Activated naive CD4-positive, alpha-beta T cell treated with anti-CD3 and anti-CD28 coated beads, Interleukin-2, amount 10 ng/mL, durations not matched to agents 7 days and 5 days (primary cell): ENCODE measurements at regions not wholly inside any gene's neighbourhood (a gene's known extent, or its start where the extent isn't known, plus 50 kb on each side); places are given as distances from the start of the nearest gene placed in this dataset.

Experiments used
- CTCF ChIA-PET: fragments of 350-600 bp; sonication (Branson Sonifier 250); formaldehyde crosslinking; loops from one replicate; lab custom pipeline; 2021; ENCODE audit warnings: antibody characterized with exemption; lab: Charles Lee
- DNase-seq: peaks from one replicate; pipeline ENCODE4 v3.0.0-alpha.2; 2020
- H3K27ac Mint-ChIP-seq: one replicate; pipeline ENCODE4 v1.8.0; 2021; ENCODE audit warnings: mild to moderate bottlenecking, moderate library complexity, mixed read lengths
- H3K27me3 Mint-ChIP-seq: one replicate; pipeline ENCODE4 v1.8.0; 2021; ENCODE audit warnings: mild to moderate bottlenecking, mixed read lengths
- H3K36me3 Mint-ChIP-seq: one replicate; pipeline ENCODE4 v1.8.0; 2021; ENCODE audit warnings: mixed read lengths
- H3K4me1 Mint-ChIP-seq: one replicate; pipeline ENCODE4 v1.8.0; 2021; ENCODE audit warnings: mixed read lengths
- H3K4me3 Mint-ChIP-seq: one replicate; pipeline ENCODE4 v1.8.0; 2021; ENCODE audit warnings: mild to moderate bottlenecking, moderate library complexity, mixed read lengths
- H3K9me3 Mint-ChIP-seq: one replicate; pipeline ENCODE4 v1.8.0; 2021; ENCODE audit warnings: mixed read lengths

DNA sequence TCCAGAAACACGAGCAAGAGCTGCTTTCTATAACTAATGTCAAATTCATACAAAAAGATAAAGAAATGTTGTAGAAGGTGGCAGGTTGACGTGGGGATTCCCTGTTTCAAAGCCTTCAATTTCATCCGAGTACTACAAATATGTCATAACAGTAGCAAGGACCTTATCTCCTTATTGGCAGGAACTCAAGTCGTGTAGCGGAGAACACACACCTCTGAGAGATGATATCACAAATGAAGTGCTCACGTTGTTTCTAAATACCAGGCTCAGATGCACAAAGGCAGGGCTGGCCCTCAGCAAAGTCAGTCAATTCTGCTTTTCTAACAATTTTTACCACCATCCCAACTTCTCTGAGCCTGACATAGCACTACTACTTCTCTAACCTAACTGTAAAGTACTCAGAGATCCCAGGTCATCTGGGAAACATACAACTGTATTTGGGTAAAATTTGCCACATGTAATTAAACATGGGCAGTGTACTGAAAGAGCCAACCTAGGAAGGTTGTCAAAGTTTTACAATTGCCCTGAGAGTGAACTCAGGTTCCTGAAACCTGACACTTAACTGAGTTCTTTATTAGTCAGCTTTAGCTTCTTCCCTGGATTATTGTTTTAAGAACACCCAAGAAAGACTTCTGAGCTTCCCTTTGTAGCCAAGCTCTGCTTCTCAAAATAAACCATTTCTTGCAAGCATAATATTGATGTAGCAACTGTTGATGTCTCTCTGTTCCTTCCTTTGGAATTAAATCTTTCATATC lies 813.7 kb upstream of the ACVR2A start:
- H3K27me3 Mint-ChIP-seq = peaks cover 18% of the 10 kb centered on the region
- no peak for DNase-seq
- no peak overlapping the region for H3K4me3 Mint-ChIP-seq
- CTCF ChIA-PET = no interaction called here
- no peaks in the 10 kb centered on the region for H3K4me1 Mint-ChIP-seq
- no peaks in the 10 kb centered on the region for H3K36me3 Mint-ChIP-seq
- no peak overlapping the region for H3K27ac Mint-ChIP-seq
- peaks cover 2% of the 10 kb centered on the region for H3K9me3 Mint-ChIP-seq

DNA sequence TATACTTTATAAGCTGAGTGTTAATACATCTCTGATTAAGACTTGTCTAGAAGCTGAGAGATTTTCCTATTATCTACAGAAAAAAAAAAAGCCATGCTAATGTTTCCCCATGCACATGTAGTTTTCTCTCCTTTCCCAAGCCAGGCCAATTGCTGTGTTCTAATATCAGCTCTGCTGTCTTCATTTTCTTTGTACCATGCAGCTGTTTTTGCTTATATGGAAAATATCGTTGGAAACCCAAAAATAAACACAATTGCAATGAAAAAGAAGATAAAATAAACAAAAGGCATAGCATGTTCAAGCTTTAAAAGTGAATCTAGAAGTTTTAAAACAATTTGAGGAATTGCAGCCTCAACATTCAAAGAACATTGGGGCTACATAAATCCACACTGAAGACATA lies 817.4 kb upstream of the ACVR2A start:
- H3K4me3 Mint-ChIP-seq = no peak overlapping the region

DNA sequence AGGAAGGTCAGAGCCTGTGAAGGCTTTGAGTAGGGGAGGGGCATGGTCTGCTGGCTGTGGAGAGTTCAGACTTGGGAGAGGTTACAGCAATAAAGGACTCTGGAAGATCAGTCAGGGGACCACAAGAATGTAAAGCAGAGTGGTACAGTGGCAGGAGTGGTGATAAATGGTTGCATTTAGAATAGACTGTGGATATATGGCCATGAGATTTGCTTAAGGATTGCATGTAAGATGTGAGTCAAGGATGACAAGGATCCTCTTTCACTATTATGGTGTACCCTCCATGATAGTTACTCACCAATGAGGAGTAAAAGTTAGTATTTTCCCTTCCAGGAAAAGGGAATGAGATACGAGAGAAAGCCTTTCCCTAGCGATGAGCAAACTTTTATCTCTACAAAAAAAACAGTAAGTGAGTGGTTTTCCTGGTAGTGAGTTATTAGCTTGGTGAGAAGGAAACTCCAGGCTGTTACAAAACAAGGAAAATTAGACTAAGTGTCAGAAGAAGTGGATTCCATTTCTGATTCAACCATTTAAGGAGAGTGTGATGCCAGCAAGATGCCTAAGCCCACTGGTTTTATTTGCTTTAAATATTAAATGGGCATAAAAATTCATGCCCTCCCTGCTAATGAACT lies 818.0 kb upstream of the ACVR2A start:
- Mint-ChIP-seq H3K27ac (no peak overlapping the region), H3K36me3 (no peaks in the 10 kb centered on the region), H3K4me1 (no peaks in the 10 kb centered on the region), H3K9me3 (peaks cover 10% of the 10 kb centered on the region), H3K4me3 (no peak overlapping the region), H3K27me3 (peaks cover 11% of the 10 kb centered on the region)
- CTCF ChIA-PET = no interaction called here
- DNase-seq = no peak

More for the DNA sequence above, 817.4 kb upstream of the ACVR2A start:
- peaks cover 7% of the 10 kb centered on the region for H3K9me3 Mint-ChIP-seq
- no peaks in the 10 kb centered on the region for H3K36me3 Mint-ChIP-seq
- no peak overlapping the region for H3K27ac Mint-ChIP-seq
- CTCF ChIA-PET = interaction anchor here (0.7 kb wide), 1 partner anchor 17 kb away, joined by 3 read pairs; no protein-coding TSS in a partner anchor
- no peak for DNase-seq
- peaks cover 11% of the 10 kb centered on the region for H3K27me3 Mint-ChIP-seq
- no peaks in the 10 kb centered on the region for H3K4me1 Mint-ChIP-seq

DNA sequence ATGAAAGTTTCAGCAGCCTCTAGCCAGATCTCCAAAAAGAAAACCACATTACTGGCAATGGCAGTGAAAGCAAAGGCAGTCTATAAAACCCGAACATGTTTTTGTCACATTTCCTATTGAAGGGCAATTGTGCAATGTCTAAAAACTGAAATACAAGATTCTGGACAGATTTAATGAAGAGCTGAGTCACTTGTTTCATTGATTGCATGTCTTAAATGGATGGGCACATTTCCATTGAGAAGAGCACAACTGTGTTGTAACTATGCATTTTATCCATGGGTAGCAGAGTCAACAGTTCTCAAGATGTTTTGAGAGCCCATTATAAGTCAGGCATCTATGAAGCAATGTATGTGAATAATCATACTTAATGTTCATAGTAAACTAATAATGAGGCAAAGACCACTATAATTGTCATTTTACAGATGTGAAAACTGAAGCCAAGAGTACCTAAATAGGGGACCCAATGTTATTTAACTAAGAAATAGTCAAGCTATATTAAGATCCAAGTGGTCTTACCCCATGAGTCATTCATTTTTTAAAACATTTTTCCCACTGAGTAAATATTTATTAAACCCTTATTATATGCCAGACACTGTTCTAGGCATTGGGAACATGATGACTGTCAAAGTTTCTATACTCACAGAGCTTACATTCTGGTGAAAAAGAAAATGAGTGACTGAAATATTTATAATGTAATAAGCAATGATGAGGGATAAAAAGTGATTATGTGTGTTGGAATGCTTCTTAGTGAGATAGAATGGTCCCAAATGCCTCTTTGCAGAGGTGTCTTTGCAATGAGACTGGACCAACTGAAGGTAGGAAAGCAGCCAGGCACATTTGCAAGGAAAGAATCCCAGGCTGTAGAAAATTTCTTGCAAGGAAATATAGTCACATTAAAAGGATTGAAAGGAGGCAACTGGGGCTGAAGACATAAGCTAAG lies 818.9 kb upstream of the ACVR2A start:
- Mint-ChIP-seq H3K4me3 (no peak overlapping the region), H3K4me1 (no peaks in the 10 kb centered on the region), H3K9me3 (peaks cover 10% of the 10 kb centered on the region), H3K27ac (no peak overlapping the region), H3K27me3 (peaks cover 11% of the 10 kb centered on the region), H3K36me3 (no peaks in the 10 kb centered on the region)
- no peak for DNase-seq
- CTCF ChIA-PET = no interaction called here

DNA sequence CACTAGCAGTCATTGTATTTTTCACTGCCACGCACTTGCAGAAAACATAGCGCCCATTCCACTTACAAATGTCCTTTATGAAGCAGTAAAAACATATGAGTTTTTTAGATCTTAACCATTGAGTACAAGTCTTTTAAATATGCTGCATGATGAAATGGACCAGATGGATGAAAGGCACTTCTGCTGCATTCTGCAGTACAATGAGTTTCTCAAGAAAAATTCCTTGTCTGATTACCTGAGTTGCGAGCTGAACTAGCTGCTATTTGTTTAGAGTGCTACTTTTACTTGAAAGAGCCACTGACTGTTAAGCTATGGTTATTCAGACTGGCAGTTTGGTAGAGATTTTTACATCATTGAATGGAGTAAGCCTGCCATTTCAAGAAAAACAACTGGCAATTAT lies 825.5 kb upstream of the ACVR2A start:
- DNase-seq = no peak
- Mint-ChIP-seq H3K4me1 (no peaks in the 10 kb centered on the region), H3K27ac (no peak overlapping the region), H3K9me3 (peaks cover 7% of the 10 kb centered on the region), H3K4me3 (no peak overlapping the region), H3K27me3 (peaks cover 4% of the 10 kb centered on the region), H3K36me3 (no peaks in the 10 kb centered on the region)
- CTCF ChIA-PET = no interaction called here

DNA sequence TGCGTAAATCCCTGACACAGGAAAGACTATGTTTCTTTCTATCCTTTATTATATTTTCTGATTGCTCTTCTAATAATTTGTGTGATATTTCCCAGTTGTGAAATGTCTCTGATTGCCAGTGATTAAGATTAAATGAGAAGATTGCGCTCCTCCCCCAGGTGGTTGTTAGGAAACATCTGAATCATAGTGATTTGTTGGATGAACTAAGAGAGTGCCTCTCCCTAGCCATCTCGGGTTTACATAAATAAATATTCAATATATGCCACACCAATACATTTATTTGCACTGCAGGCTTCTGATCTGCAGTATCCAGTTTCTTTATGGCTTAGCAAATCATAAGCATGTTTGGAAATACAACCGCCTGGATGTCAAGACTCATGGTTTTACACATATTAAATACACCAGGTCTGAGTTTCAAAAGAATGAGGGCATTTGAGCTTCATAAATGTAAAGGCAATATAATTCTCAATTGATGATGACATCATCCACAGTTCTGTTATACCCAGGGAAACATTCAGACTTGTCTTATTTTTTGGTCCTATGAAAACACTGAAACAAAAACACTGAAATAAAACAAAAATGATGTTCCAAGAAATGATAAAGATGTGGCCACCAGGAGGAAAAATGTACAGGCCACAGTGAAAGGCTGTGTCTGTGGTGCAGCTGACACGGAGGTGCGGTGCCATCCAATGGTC lies 826.7 kb upstream of the ACVR2A start:
- CTCF ChIA-PET = no interaction called here
- DNase-seq = no peak
- no peaks in the 10 kb centered on the region for H3K4me1 Mint-ChIP-seq
- H3K27me3 Mint-ChIP-seq = peaks cover 4% of the 10 kb centered on the region
- peaks cover 7% of the 10 kb centered on the region for H3K9me3 Mint-ChIP-seq
- H3K36me3 Mint-ChIP-seq = no peaks in the 10 kb centered on the region
- H3K27ac Mint-ChIP-seq = no peak overlapping the region
- no peak overlapping the region for H3K4me3 Mint-ChIP-seq

DNA sequence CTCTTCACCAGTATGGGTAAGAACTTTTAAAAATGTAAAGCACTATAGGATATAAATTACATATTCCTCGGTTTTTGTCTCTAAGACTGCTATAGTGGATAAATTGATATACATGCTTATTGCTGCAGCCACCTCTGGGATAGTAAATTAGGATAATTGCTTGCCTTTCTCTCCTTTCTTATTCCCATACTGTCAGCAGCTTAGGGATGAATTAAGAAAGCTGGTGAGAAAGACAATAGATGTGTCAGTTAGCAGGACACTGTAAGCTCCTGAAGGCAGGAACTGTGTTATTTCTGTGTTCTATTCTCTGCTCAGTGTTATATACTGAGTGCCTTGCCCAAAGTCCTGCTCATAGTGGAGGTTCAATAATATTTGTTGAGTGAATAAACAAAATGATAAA lies 828.6 kb upstream of the ACVR2A start:
- H3K27me3 Mint-ChIP-seq = peaks cover 6% of the 10 kb centered on the region
- no peak overlapping the region for H3K27ac Mint-ChIP-seq
- no peaks in the 10 kb centered on the region for H3K9me3 Mint-ChIP-seq
- no peak overlapping the region for H3K4me3 Mint-ChIP-seq
- DNase-seq = no peak
- H3K4me1 Mint-ChIP-seq = no peaks in the 10 kb centered on the region
- CTCF ChIA-PET = interaction anchor here (0.8 kb wide), 1 partner anchor 16 kb away, joined by 3 read pairs; no protein-coding TSS in a partner anchor
- no peaks in the 10 kb centered on the region for H3K36me3 Mint-ChIP-seq

DNA sequence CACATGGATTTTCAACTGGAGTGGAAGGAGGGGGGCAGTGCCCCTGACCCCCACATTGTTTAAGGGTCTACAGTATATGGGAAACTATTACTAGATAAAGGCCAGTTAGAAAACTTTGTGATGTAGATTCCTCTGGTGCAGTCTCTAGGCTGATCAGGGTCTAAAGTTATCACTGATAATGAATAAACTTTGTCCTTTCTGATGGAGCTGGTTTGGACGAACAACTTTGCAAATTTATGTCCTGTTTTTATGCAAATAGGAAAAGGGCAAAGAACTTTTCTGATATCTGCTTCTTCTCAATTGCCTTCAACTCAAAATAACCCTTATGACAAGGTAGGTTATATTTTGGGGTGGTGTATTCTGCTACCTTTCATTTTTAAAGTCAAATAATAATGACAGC lies 829.2 kb upstream of the ACVR2A start:
- CTCF ChIA-PET = interaction anchor here (0.6 kb wide), 1 partner anchor 100 kb away, joined by 3 read pairs; no protein-coding TSS in a partner anchor
- no peaks in the 10 kb centered on the region for H3K9me3 Mint-ChIP-seq

DNA sequence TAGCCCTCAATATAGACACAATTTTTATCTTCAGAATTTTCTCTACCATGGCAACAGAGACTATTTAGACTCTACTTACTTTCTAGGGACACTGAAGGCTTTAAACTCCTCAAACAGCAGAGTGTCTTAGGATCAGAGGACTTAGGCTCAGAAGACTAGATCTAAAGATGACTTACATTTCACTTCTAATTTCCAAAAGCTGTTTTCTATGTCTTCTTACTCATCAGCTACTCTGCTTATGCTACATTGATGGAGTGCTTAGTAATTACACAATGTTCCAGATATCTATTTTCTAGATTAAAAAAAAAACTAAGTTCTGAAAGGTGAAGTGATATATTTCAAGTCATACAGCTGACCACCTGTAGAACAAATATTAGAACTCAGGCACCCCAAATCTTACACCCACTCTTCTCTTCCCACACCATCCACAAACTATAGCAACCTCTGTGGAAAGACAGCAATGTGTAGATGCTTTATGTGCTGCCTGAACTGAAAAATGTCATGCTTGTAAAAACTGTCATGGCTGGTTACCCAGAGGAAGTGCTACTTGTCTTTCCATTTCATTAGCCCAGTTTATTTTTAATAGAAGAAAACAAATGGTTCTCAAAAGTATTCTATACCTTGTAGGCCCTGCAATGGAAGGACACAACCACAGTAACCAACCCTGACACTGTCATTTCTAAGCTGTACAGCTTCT lies 831.0 kb upstream of the ACVR2A start:
- no peak overlapping the region for H3K4me3 Mint-ChIP-seq
- no peaks in the 10 kb centered on the region for H3K9me3 Mint-ChIP-seq
- H3K36me3 Mint-ChIP-seq = no peaks in the 10 kb centered on the region
- no peak for DNase-seq
- H3K27me3 Mint-ChIP-seq = peaks cover 3% of the 10 kb centered on the region
- no peaks in the 10 kb centered on the region for H3K4me1 Mint-ChIP-seq
- CTCF ChIA-PET = no interaction called here
- no peak overlapping the region for H3K27ac Mint-ChIP-seq

More for the DNA sequence above, 829.2 kb upstream of the ACVR2A start:
- no peak overlapping the region for H3K27ac Mint-ChIP-seq
- H3K4me1 Mint-ChIP-seq = no peaks in the 10 kb centered on the region
- no peaks in the 10 kb centered on the region for H3K36me3 Mint-ChIP-seq
- peaks cover 6% of the 10 kb centered on the region for H3K27me3 Mint-ChIP-seq
- DNase-seq = no peak
- no peak overlapping the region for H3K4me3 Mint-ChIP-seq

DNA sequence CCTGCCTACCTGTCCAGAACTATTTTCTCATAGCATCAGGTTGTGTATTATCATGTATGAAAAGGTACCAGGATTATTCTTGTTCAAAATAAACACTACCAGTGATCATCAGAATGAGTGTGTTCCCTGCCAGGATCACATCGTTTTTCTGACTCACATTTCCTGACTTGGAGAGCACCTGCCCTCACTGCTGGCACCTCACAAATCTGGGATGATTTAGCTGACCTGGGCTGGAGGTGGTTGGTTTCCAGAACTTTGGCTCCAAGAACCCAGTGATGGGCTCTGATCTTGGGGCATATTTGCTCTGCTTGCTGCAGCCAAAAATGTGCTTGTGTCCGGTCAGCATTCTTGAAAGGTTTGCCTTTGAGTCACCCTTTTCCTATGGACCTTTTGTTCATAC lies 836.3 kb upstream of the ACVR2A start:
- DNase-seq = no peak
- H3K27ac Mint-ChIP-seq = no peak overlapping the region
- CTCF ChIA-PET = no interaction called here
- H3K4me1 Mint-ChIP-seq = no peaks in the 10 kb centered on the region
- H3K9me3 Mint-ChIP-seq = no peaks in the 10 kb centered on the region
- H3K4me3 Mint-ChIP-seq = no peak overlapping the region
- no peaks in the 10 kb centered on the region for H3K36me3 Mint-ChIP-seq
- peaks cover 3% of the 10 kb centered on the region for H3K27me3 Mint-ChIP-seq

DNA sequence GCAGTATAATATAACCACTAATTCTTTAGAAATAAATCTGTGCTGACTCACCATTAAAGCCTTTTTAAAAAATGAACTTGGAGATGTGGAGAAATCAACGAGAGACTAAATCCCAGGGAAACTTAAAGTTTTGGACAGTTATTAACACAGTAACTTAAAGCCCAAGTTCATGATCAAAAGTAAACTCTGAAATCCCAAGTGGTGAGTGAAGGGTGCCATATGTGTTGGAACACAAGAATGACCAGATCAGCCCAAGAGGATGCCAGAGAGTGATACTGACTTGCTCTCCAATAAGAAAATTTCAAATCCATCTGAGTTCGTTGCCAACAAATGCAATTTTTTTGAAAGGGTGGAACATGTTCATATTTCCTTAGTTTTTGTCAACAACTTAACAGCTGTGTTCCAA lies 838.1 kb upstream of the ACVR2A start:
- no peaks in the 10 kb centered on the region for H3K36me3 Mint-ChIP-seq
- CTCF ChIA-PET = no interaction called here
- H3K4me1 Mint-ChIP-seq = no peaks in the 10 kb centered on the region
- no peak overlapping the region for H3K4me3 Mint-ChIP-seq
- DNase-seq = no peak
- no peaks in the 10 kb centered on the region for H3K9me3 Mint-ChIP-seq
- no peak overlapping the region for H3K27ac Mint-ChIP-seq
- H3K27me3 Mint-ChIP-seq = no peaks in the 10 kb centered on the region

DNA sequence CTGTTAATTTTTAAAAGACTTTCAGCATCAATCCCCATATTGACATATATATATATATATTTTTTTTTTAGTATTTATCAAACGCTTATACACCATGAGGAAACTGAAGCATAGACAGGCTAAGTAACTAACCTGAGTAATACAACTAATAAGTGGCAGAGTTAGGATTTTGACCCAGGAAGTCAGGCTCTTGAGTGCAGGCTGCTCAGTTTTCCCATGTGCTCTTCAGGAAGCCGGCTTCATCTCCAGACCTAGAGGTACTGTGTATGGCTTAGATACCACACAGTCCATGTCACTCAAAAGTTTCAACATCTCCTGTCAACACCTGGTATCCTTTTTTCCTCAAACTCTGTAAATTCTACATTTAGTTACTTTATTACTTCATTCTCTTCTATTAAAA lies 841.7 kb upstream of the ACVR2A start:
- H3K4me1 Mint-ChIP-seq = no peaks in the 10 kb centered on the region
- no peak overlapping the region for H3K4me3 Mint-ChIP-seq
- H3K9me3 Mint-ChIP-seq = no peaks in the 10 kb centered on the region
- H3K36me3 Mint-ChIP-seq = no peaks in the 10 kb centered on the region
- no peaks in the 10 kb centered on the region for H3K27me3 Mint-ChIP-seq
- DNase-seq = no peak
- no peak overlapping the region for H3K27ac Mint-ChIP-seq
- CTCF ChIA-PET = no interaction called here

DNA sequence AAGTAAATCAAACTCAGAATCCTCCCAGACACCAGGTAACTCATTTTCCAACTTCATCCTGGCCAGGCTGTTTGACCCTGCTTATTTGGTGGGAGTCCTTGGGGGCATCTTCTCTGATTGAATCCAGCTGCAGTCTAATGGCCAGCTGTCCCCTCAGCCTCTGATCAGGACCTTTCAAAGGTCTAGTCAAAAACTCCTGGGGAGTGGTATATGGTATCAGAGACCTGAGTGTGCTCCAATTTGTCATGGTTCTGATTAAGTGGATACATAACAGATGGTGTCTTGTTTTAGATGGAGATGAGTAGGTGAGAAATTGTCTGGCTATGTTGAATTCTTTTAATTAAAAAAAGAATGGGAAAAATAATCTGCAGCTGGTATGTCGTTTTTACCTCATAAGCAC lies 842.6 kb upstream of the ACVR2A start:
- Mint-ChIP-seq H3K4me1 (no peaks in the 10 kb centered on the region), H3K36me3 (no peaks in the 10 kb centered on the region)
- CTCF ChIA-PET = no interaction called here

More for the DNA sequence above, 842.6 kb upstream of the ACVR2A start:
- Mint-ChIP-seq H3K4me3 (no peak overlapping the region), H3K27me3 (no peaks in the 10 kb centered on the region), H3K9me3 (no peaks in the 10 kb centered on the region), H3K27ac (no peak overlapping the region)
- DNase-seq = no peak
